BJ (cell line): ENCODE measurements at regions not wholly inside any gene's neighbourhood (a gene's known extent, or its start where the extent isn't known, plus 50 kb on each side); places are given as distances from the start of the nearest gene placed in this dataset.

Experiments used
- CTCF ChIA-PET: fragments of 350-600 bp; formaldehyde crosslinking; extraction: SDS; loops from one replicate; lab custom pipeline; 2021; ENCODE audit warnings: antibody characterized with exemption, inconsistent platforms; lab: Yijun Ruan, JAX
- POLR2A ChIA-PET: fragments of 300-600 bp; sonication (Branson Sonifier 250); formaldehyde crosslinking; extraction: SDS; loops from one replicate; lab custom pipeline; 2021; ENCODE audit warnings: antibody characterized with exemption; lab: Charles Lee
- DNase-seq: peaks from one replicate; pipeline ENCODE4 v3.0.0-alpha.2; 2011; ENCODE audit warnings: low read depth
- H3K27me3 ChIP-seq: 2 replicates; pipeline ENCODE4 v1.6.0; 2011; ENCODE audit warnings: low read length; ENCODE audit not compliant: control insufficient read depth, insufficient read depth
- H3K36me3 ChIP-seq: 2 replicates; pipeline ENCODE4 v1.5.1; 2011; ENCODE audit warnings: low read length; ENCODE audit not compliant: control insufficient read depth, insufficient read depth
- H3K4me3 ChIP-seq: 2 replicates; pipeline ENCODE4 v1.5.1; 2011; ENCODE audit warnings: low read depth, mild to moderate bottlenecking, control low read depth, low read length
- CTCF ChIP-seq: IDR thresholded peaks from 2 replicates; pipeline ENCODE4 v1.5.1; 2011; ENCODE audit warnings: low read depth, mild to moderate bottlenecking, control low read depth, inconsistent platforms, low read length, moderate library complexity; ENCODE audit not compliant: insufficient read depth

GRCh38 chr12:67019070-67019469 is 250.1 kb upstream of the CAND1 start:
- DNase-seq, result no peak
- CTCF ChIA-PET, result interaction anchor here (0.8 kb wide), 1 partner anchor 8 kb away, joined by 3 read pairs; no protein-coding TSS in a partner anchor

GRCh38 chr12:67025543-67026114 is 243.5 kb upstream of the CAND1 start:
- H3K36me3 ChIP-seq, result no peaks in the 10 kb centered on the region
- peak; percentile 81 for TF ChIP-seq CTCF
- no peak overlapping the region for H3K4me3 ChIP-seq
- no peak for DNase-seq
- no peaks in the 10 kb centered on the region for H3K27me3 ChIP-seq
- POLR2A ChIA-PET, result no interaction called here
- CTCF ChIA-PET, result interaction anchor here (0.7 to 2.1 kb wide), 13 partner anchors 10 to 196 kb away, joined by 3 to 10 read pairs (median 3); no protein-coding TSS in a partner anchor

More at GRCh38 chr12:67019070-67019469, 250.1 kb upstream of the CAND1 start:
- POLR2A ChIA-PET, result interaction anchor here (0.6 kb wide), 1 partner anchor 53 kb away, joined by 5 read pairs; no protein-coding TSS in a partner anchor
- H3K36me3 ChIP-seq, result no peaks in the 10 kb centered on the region
- no peak for TF ChIP-seq CTCF
- no peaks in the 10 kb centered on the region for H3K27me3 ChIP-seq
- H3K4me3 ChIP-seq, result no peak overlapping the region

GRCh38 chr12:67026487-67027246 is 242.5 kb upstream of the CAND1 start:
- ChIA-PET CTCF (interaction anchor here (0.8 to 2.1 kb wide), 5 partner anchors 11 to 193 kb away, joined by 3 to 7 read pairs (median 3); no protein-coding TSS in a partner anchor), POLR2A (no interaction called here)
- DNase-seq, result no peak
- H3K27me3 ChIP-seq, result no peaks in the 10 kb centered on the region
- H3K36me3 ChIP-seq, result no peaks in the 10 kb centered on the region
- no peak overlapping the region for H3K4me3 ChIP-seq
- no peak for TF ChIP-seq CTCF

- CTCF ChIA-PET, result interaction anchor here (1.1 kb wide), 1 partner anchor 39 kb away, joined by 3 read pairs; no protein-coding TSS in a partner anchor
Observed at GRCh38 chr12:67028529-67028928, 240.6 kb upstream of the CAND1 start.

More at GRCh38 chr12:67028529-67028928, 240.6 kb upstream of the CAND1 start:
- POLR2A ChIA-PET, result no interaction called here
- H3K36me3 ChIP-seq, result no peaks in the 10 kb centered on the region
- no peak for DNase-seq
- H3K4me3 ChIP-seq, result no peak overlapping the region
- TF ChIP-seq CTCF, result no peak
- H3K27me3 ChIP-seq, result no peaks in the 10 kb centered on the region
